HEK293T (cell line): ENCODE measurements at regions not wholly inside any gene's neighbourhood (a gene's known extent, or its start where the extent isn't known, plus 50 kb on each side); places are given as distances from the start of the nearest gene placed in this dataset.

Experiments used
- ARNT ChIP-seq: fragments of 450-650 bp; IDR thresholded peaks from 2 replicates; pipeline ENCODE4 v1.6.1; 2017; ENCODE audit warnings: mild to moderate bottlenecking
- FOXA1 ChIP-seq: fragments of 450-650 bp; IDR thresholded peaks from 2 replicates; pipeline ENCODE4 v1.6.1; 2016; ENCODE audit warnings: mild to moderate bottlenecking
- FOXK2 ChIP-seq: fragments of 450-650 bp; IDR thresholded peaks from 2 replicates; pipeline ENCODE4 v1.6.1; 2016; ENCODE audit warnings: mild to moderate bottlenecking
- HDGF ChIP-seq: fragments of 450-650 bp; IDR thresholded peaks from 2 replicates; pipeline ENCODE4 v1.6.1; 2017; ENCODE audit warnings: antibody characterized with exemption, borderline replicate concordance
- SP1 ChIP-seq: fragments of 450-650 bp; IDR thresholded peaks from 2 replicates; pipeline ENCODE4 v1.6.1; 2017
- TARDBP ChIP-seq: fragments of 450-650 bp; IDR thresholded peaks from 2 replicates; pipeline ENCODE4 v1.6.1; 2016

GRCh38 chr5:169416583-169417196 is 115.8 kb upstream of the SLIT3 start:
- no peak for TF ChIP-seq HDGF
- TF ChIP-seq FOXA1: no peak
- TF ChIP-seq ARNT: no peak
- TF ChIP-seq FOXK2: no peak
- TF ChIP-seq SP1: no peak
- TF ChIP-seq TARDBP: no peak
